DND-41 (cell line): ENCODE measurements at regions not wholly inside any gene's neighbourhood (a gene's known extent, or its start where the extent isn't known, plus 50 kb on each side); places are given as distances from the start of the nearest gene placed in this dataset.

Experiments used
- ATAC-seq: fragments of 200-7000 bp; cut with Tn5 transposase; 3 replicates; pipeline ENCODE4 v1.9.1; 2021; ENCODE audit warnings: low read depth; ENCODE audit not compliant: insufficient read depth
- DNase-seq: peaks from one replicate; pipeline ENCODE4 v3.0.0-alpha.2; 2020
- H2AFZ ChIP-seq: 2 replicates; pipeline ENCODE4 v1.6.0; 2012; ENCODE audit warnings: low read depth, low read length
- H3K27ac ChIP-seq: 2 replicates; pipeline ENCODE4 v1.5.1; 2012; ENCODE audit warnings: low read length, inconsistent platforms
- H3K27me3 ChIP-seq: fragments of 200-600 bp; sonication (generic); 2 replicates; pipeline ENCODE4 v1.6.0; 2012; ENCODE audit warnings: low read length, mild to moderate bottlenecking, inconsistent platforms; ENCODE audit not compliant: insufficient read depth, poor library complexity
- H3K36me3 ChIP-seq: 2 replicates; pipeline ENCODE4 v1.5.1; 2012; ENCODE audit warnings: low read length, inconsistent platforms; ENCODE audit not compliant: insufficient read depth
- H3K4me1 ChIP-seq: 2 replicates; pipeline ENCODE4 v1.5.1; 2012; ENCODE audit warnings: mild to moderate bottlenecking, low read length; ENCODE audit not compliant: insufficient read depth
- H3K4me2 ChIP-seq: 2 replicates; pipeline ENCODE4 v1.6.0; 2012; ENCODE audit warnings: mild to moderate bottlenecking, moderate library complexity, low read length, inconsistent platforms; ENCODE audit not compliant: insufficient read depth
- H3K4me3 ChIP-seq, 2 experiments: fragments of 200-600 bp in 1 of 2; shearing (Covaris generic) in 1 of 2; 2 replicates each; pipeline ENCODE4 v1.5.1; 2012 to 2016; ENCODE audit warnings: inconsistent platforms in 2 of 2, low read length in 2 of 2, mild to moderate bottlenecking in 2 of 2, low read depth in 1 of 2, moderate library complexity in 1 of 2
- H3K79me2 ChIP-seq: 2 replicates; pipeline ENCODE4 v1.6.0; 2012; ENCODE audit warnings: low read length, inconsistent platforms; ENCODE audit not compliant: insufficient read depth
- H3K9ac ChIP-seq: 2 replicates; pipeline ENCODE4 v1.6.0; 2012; ENCODE audit warnings: low read depth, mild to moderate bottlenecking, inconsistent platforms, low read length, moderate library complexity
- H3K9me3 ChIP-seq: 2 replicates; pipeline ENCODE4 v1.5.1; 2012; ENCODE audit warnings: low read length, moderate library complexity, mild to moderate bottlenecking, inconsistent platforms; ENCODE audit not compliant: insufficient read depth, severe bottlenecking
- H4K20me1 ChIP-seq: 2 replicates; pipeline ENCODE4 v1.6.0; 2012; ENCODE audit warnings: low read length; ENCODE audit not compliant: insufficient read depth
- EZH2 ChIP-seq: IDR thresholded peaks from 3 replicates; pipeline ENCODE4 v1.6.1; 2012; ENCODE audit warnings: borderline replicate concordance, low read depth, mild to moderate bottlenecking, moderate library complexity, low read length, inconsistent platforms; ENCODE audit not compliant: severe bottlenecking
- TF ChIP-seq, protein P1 (sequence below): IDR thresholded peaks from 2 replicates; pipeline ENCODE4 v1.5.1; 2012; ENCODE audit warnings: borderline replicate concordance, low read length, moderate library complexity, mild to moderate bottlenecking; ENCODE audit not compliant: poor library complexity, severe bottlenecking; ENCODE audit errors: extremely low read depth

DNA sequence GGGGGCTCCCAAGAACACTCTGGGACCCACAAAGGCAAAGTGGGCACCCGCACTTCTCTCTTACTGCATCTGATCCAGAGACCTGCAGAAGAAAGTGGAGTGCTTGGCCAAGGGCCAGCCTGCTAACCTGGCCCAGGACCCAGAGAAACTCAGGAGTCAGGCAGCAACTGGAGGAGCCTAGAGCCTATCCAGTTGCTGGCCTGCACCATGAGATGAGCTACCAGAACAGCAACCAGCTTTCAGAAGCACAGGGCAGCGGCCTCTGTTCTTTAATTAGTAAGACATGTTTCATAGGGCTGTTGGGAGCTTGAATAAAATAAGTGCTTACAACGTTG is 298.3 kb downstream of the GADD45G start:
- TF ChIP-seq EZH2, result no peak
- TF ChIP-seq, protein P1, sequence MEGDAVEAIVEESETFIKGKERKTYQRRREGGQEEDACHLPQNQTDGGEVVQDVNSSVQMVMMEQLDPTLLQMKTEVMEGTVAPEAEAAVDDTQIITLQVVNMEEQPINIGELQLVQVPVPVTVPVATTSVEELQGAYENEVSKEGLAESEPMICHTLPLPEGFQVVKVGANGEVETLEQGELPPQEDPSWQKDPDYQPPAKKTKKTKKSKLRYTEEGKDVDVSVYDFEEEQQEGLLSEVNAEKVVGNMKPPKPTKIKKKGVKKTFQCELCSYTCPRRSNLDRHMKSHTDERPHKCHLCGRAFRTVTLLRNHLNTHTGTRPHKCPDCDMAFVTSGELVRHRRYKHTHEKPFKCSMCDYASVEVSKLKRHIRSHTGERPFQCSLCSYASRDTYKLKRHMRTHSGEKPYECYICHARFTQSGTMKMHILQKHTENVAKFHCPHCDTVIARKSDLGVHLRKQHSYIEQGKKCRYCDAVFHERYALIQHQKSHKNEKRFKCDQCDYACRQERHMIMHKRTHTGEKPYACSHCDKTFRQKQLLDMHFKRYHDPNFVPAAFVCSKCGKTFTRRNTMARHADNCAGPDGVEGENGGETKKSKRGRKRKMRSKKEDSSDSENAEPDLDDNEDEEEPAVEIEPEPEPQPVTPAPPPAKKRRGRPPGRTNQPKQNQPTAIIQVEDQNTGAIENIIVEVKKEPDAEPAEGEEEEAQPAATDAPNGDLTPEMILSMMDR, result no peak
- no peaks in the 10 kb centered on the region for H4K20me1 ChIP-seq
- DNase-seq (no peak), ATAC-seq (no peak)
- H3K9ac ChIP-seq, result no peak overlapping the region
- H3K4me2 ChIP-seq, result no peak overlapping the region
- H2AFZ ChIP-seq, result no peak overlapping the region
- H3K27ac ChIP-seq, result no peak overlapping the region
- H3K9me3 ChIP-seq, result no peaks in the 10 kb centered on the region
- no peaks in the 10 kb centered on the region for H3K27me3 ChIP-seq
- no peak overlapping the region for H3K4me3 ChIP-seq
- no peaks in the 10 kb centered on the region for H3K36me3 ChIP-seq
- H3K79me2 ChIP-seq, result no peaks in the 10 kb centered on the region
- no peaks in the 10 kb centered on the region for H3K4me1 ChIP-seq

- Histone ChIP-seq H3K36me3 (no peaks in the 10 kb centered on the region), H3K9me3 (no peaks in the 10 kb centered on the region), H3K4me1 (no peaks in the 10 kb centered on the region), H3K9ac (no peak overlapping the region), H3K4me2 (no peak overlapping the region), H3K79me2 (no peaks in the 10 kb centered on the region), H2AFZ (no peak overlapping the region), H3K27me3 (no peaks in the 10 kb centered on the region), H3K27ac (no peak overlapping the region), H3K4me3 (no peak overlapping the region), H4K20me1 (no peaks in the 10 kb centered on the region)
- no peak for ATAC-seq
- no peak for DNase-seq
- no peak for TF ChIP-seq EZH2
- TF ChIP-seq, protein P1, result no peak
Measured at GRCh38 chr9:89905606-89906338, 301.0 kb downstream of the GADD45G start.

GRCh38 chr9:89911721-89912604 is 307.2 kb downstream of the GADD45G start:
- Histone ChIP-seq H3K79me2 (no peaks in the 10 kb centered on the region), H3K27me3 (no peaks in the 10 kb centered on the region), H4K20me1 (no peaks in the 10 kb centered on the region), H3K36me3 (no peaks in the 10 kb centered on the region), H3K9ac (no peak overlapping the region), H3K27ac (no peak overlapping the region), H3K4me1 (no peaks in the 10 kb centered on the region), H3K4me3 (no peak overlapping the region), H3K4me2 (no peak overlapping the region), H3K9me3 (no peaks in the 10 kb centered on the region), H2AFZ (no peak overlapping the region)
- TF ChIP-seq EZH2, result no peak
- TF ChIP-seq, protein P1, result no peak
- DNase-seq, result no peak
- ATAC-seq, result no peak
